HL-60/S4 treated with retinoic acid at 250 ng/mL for 4 days and 3 days (cell line): ENCODE measurements at regions not wholly inside any gene's neighbourhood (a gene's known extent, or its start where the extent isn't known, plus 50 kb on each side); places are given as distances from the start of the nearest gene placed in this dataset.

Source experiments
- in situ Hi-C: fragments of 300-500 bp; cut with MboI; formaldehyde crosslinking; loops from 2 replicates; pipeline ENCODE4 v1.7.0; 2022; ENCODE audit warnings: low sequenced_read_pairs

DNA sequence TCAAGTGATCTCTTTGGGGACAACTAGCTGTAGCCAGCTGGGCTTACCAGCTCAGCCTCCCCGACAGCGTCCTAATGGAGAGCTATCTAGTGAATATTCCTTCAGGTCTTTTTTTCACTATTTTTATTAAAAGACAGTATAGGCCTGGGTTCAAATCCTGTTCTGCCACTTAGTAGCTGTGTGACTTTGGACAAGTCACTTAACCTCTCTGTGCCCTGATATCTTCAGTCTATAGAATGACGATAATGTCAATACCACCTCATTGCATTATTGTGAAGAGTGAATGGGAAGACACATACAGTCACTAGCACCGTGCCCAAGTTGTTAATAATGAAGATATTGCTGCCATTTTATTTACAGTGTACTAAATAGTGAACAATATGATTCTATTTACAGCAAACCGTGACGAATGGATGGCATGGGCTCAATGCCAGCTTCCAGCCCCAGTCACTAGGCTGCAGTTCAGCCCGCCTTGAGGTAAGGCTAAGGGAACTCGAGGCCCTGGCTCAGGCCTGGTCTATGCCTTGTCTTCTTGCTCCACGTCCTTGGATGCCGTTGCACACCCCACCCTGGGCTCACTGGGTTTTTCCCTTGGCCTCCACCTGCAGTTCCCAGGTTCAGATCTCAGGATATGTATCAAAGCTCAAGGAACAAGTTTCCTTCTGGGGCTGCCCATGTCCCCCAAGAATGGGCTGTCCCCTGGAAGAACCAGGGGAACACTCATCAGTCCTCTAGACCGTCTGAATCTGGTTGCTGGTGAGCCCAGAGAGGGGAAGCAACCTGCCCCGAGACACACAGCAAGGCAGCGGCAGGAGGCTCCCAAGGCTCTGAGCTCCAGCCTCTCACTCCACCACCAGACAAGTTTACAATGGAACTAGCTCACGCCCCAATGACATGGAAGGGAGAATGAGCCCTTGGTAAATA is 95.4 kb upstream of the TNRC6C start:
- in situ Hi-C loops: no loop called here

DNA sequence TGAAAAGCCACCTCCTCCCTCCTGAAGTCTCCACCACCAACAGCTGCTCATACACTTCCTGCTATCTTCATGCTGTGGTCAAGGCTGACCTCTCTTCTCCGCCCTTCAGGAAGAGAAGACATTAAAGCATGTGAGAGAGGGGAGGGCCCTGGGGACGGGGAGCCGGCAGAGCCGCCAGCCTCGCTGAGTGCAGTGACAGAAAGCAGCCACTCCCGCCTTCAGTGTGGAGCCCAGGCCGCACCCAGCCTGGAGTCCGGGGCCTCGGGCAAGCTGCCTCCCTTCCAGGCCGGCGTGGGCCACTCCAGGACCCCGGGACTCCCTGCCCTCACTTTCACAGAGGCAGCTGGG is 94.7 kb upstream of the TNRC6C start:
- in situ Hi-C loops: no loop called here

DNA sequence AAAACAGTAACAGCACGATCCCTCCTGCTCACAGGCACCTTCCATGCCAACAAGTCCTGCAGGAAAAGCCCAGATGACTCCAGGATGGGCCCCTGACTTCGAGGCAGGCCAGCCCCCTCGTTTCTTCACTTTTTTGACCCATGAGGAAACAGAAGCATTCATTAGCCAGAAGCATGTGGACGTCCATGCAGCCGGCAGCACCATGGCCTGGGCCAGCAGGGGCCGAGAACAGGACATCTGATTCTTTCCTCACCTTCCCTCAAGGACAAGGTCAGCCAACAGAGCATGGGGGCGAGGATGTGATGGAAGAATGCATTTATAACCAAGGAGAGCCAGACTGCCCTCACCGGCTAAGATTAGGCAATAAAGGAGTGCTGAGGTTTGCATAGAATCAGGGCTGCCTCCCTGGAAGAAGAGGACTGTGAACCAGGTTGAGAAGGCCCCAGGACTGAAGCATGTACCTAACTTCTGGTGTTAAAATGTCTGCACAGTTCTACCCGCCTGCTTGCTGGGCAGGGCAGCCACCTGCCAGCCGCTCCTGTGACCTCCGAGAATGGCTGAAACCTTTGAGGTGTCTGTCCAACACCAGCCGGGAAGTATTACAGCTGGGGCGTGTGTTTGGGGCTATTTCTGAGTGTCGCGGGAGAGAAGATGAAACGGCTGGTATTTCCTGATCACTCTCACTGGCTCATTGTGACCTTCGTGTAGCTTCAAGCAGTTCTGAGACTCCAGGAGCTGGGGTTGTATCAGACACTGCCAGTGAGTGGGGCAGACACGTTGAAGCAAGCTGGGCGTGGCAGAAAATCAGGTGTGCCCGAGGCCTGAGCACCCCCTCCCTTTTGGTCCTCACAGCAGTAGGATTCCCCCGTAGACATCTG is 94.0 kb upstream of the TNRC6C start:
- in situ Hi-C loops: no loop called here

- in situ Hi-C loops: no loop called here
These were observed 93.3 kb upstream of the TNRC6C start for GRCh38 chr17:77865112-77865611.

GRCh38 chr17:77865716-77866115 is 92.8 kb upstream of the TNRC6C start:
- in situ Hi-C loops: no loop called here

GRCh38 chr17:77867308-77867781 is 91.2 kb upstream of the TNRC6C start:
- in situ Hi-C loops: no loop called here

- in situ Hi-C loops: no loop called here
These were observed 90.4 kb upstream of the TNRC6C start for GRCh38 chr17:77867976-77868713.

GRCh38 chr17:77869041-77869599 is 89.4 kb upstream of the TNRC6C start:
- in situ Hi-C loops: no loop called here

GRCh38 chr17:77869665-77870132 is 88.8 kb upstream of the TNRC6C start:
- in situ Hi-C loops: no loop called here

GRCh38 chr17:77872199-77872598 is 86.3 kb upstream of the TNRC6C start:
- in situ Hi-C loops: no loop called here

DNA sequence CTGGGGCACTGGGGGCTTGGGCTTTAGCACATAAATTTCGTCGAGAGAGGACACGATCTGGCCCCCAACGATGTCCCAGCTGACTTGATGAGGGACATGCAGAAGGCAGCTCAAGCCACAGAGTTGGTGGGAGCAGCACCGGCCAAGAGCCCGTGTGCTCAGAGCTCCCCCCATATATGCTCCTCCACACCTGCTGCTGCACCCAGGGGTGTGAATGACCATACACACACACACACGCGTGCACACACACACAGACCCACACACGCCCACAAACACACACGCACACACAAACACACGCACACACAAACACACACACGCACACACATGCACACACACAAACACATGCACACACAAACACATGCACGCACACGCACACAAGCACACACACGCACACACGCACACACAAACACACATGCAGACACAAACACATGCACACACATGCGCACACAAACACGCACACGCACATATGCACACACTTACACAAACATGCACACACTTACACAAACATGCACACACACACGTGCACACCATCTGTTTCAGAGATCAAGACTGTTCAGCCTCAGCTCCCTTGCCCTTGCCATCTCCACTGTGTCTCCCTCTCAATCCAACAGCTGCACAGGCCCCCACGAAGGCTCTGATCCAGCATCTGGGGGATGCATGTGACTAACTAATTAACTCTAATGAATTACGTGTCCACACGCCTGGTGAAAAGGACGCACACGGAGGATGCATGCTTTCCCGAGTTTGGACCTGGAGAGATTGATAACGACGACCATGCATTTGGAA is 85.6 kb upstream of the TNRC6C start:
- in situ Hi-C loops: no loop called here

DNA sequence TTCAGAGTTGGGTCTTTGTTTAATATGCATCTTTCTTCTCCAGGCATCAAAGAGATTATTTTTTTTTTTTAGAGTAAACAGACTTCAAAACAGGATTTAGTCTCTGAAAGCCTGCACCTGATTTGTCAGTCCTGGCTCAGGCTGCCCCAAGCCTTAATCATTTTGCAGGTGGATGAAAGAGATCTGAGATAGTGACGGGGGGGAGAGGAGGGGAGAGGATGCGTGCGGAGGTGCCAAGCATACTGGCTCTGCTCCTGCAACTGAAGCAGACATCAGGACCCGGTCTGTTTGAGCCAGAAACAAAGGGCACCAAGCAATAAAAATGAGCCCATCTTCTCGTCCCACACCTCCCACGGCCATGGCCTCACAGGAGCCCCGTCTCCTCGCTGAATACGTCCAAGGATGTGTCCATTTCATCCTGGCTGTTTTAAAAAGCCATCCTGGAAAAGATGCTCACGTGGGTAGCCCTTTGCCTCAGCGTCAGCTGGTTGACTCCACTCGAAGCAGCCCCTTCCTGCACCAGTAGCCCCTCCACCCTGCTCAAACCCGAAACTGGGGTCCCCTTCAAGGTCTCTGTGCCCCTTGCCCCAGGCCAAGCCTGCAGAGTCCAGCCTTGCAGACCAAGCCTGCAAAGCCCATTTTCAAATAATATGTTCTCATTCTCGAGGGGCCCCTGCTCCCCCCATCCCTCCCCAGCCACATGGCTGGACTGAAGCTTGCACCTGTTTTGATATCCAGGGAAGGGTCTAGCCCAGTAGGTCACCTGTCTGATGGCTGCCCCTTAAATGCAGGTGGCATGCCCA is 84.8 kb upstream of the TNRC6C start:
- in situ Hi-C loops: no loop called here

GRCh38 chr17:77874303-77875050 is 84.0 kb upstream of the TNRC6C start:
- in situ Hi-C loops: no loop called here

GRCh38 chr17:77875051-77875780 is 83.3 kb upstream of the TNRC6C start:
- in situ Hi-C loops: no loop called here

GRCh38 chr17:77875881-77876509 is 82.5 kb upstream of the TNRC6C start:
- in situ Hi-C loops: no loop called here

DNA sequence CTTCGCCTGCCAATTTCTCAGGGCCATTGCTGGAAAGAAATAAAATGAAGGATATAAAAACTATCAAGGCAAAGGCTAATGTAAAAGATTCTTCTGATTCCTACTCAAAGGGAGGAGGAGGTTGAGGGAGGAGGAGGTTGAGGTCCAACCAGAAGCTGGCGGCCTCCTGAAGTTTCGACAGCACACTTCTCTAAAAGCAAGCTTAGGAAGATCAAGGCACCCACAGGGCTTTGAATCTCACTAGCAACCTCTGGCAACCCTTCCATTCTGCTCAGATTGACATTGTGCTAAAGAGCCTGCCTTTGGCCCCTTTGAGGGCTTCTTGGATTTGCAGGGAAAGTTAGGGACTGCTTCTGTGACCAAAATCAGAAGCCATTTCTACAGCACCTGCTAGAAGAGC is 81.5 kb upstream of the TNRC6C start:
- in situ Hi-C loops: no loop called here
